SK-N-SH treated with all-trans-retinoic acid at 6 μM for 48 hours (cell line): ENCODE measurements at regions not wholly inside any gene's neighbourhood (a gene's known extent, or its start where the extent isn't known, plus 50 kb on each side); places are given as distances from the start of the nearest gene placed in this dataset.

ENCODE experiments used
- ARNTL ChIP-seq: fragments of 450-650 bp; formaldehyde crosslinking; IDR thresholded peaks from 2 replicates; pipeline ENCODE4 v1.5.0; 2020; ENCODE audit warnings: low read depth, mild to moderate bottlenecking, moderate library complexity, borderline replicate concordance
- BACH2 ChIP-seq: fragments of 250-450 bp; sonication (Bioruptor Pico); IDR thresholded peaks from 2 replicates; pipeline ENCODE4 v1.9.0; 2021; ENCODE audit warnings: mild to moderate bottlenecking, borderline replicate concordance
- CREB5 ChIP-seq: fragments of 250-450 bp; sonication (Bioruptor Pico); IDR thresholded peaks from 2 replicates; pipeline ENCODE4 v1.5.1; 2020; ENCODE audit warnings: low read depth, mild to moderate bottlenecking, moderate library complexity
- CSDC2 ChIP-seq: fragments of 250-450 bp; sonication (Bioruptor Pico); IDR thresholded peaks from 2 replicates; pipeline ENCODE4 v1.5.0; 2020; ENCODE audit warnings: mild to moderate bottlenecking, moderate library complexity
- RARB ChIP-seq: fragments of 250-450 bp; sonication (Bioruptor Pico); IDR thresholded peaks from 2 replicates; pipeline ENCODE4 v1.8.0; 2021; ENCODE audit warnings: mild to moderate bottlenecking, moderate library complexity
- SNAI2 ChIP-seq: fragments of 250-450 bp; sonication (Bioruptor Pico); IDR thresholded peaks from 2 replicates; pipeline ENCODE4 v1.5.0; 2020; ENCODE audit warnings: mild to moderate bottlenecking, moderate library complexity
- TOX ChIP-seq: fragments of 250-450 bp; sonication (Bioruptor Pico); IDR thresholded peaks from 2 replicates; pipeline ENCODE4 v1.8.0; 2021; ENCODE audit warnings: mild to moderate bottlenecking, moderate library complexity, borderline replicate concordance
- TSHZ2 ChIP-seq: fragments of 250-450 bp; sonication (Bioruptor Pico); IDR thresholded peaks from 2 replicates; pipeline ENCODE4 v1.5.0; 2020; ENCODE audit warnings: mild to moderate bottlenecking, moderate library complexity
- ZC3H10 ChIP-seq: fragments of 250-450 bp; sonication (Bioruptor Pico); IDR thresholded peaks from 2 replicates; pipeline ENCODE4 v1.5.1; 2021; ENCODE audit warnings: mild to moderate bottlenecking, moderate library complexity
- ZFP3 ChIP-seq: fragments of 250-450 bp; sonication (Bioruptor Pico); IDR thresholded peaks from 2 replicates; pipeline ENCODE4 v1.5.0; 2020; ENCODE audit warnings: mild to moderate bottlenecking, moderate library complexity
- ZFP30 ChIP-seq: fragments of 450-650 bp; formaldehyde crosslinking; IDR thresholded peaks from 2 replicates; pipeline ENCODE4 v1.5.0; 2022; ENCODE audit warnings: mild to moderate bottlenecking, moderate library complexity
- ZNF70 ChIP-seq: fragments of 450-650 bp; formaldehyde crosslinking; IDR thresholded peaks from 2 replicates; pipeline ENCODE4 v1.5.0; 2020; ENCODE audit warnings: mild to moderate bottlenecking, moderate library complexity
- ZNF8 ChIP-seq: fragments of 450-650 bp; formaldehyde crosslinking; IDR thresholded peaks from 2 replicates; pipeline ENCODE4 v1.5.0; 2020; ENCODE audit warnings: mild to moderate bottlenecking, moderate library complexity
- TF ChIP-seq, protein P1 (sequence below): fragments of 250-450 bp; sonication (Bioruptor Pico); IDR thresholded peaks from 2 replicates; pipeline ENCODE4 v1.8.0; 2020; ENCODE audit warnings: mild to moderate bottlenecking, moderate library complexity, borderline replicate concordance

DNA sequence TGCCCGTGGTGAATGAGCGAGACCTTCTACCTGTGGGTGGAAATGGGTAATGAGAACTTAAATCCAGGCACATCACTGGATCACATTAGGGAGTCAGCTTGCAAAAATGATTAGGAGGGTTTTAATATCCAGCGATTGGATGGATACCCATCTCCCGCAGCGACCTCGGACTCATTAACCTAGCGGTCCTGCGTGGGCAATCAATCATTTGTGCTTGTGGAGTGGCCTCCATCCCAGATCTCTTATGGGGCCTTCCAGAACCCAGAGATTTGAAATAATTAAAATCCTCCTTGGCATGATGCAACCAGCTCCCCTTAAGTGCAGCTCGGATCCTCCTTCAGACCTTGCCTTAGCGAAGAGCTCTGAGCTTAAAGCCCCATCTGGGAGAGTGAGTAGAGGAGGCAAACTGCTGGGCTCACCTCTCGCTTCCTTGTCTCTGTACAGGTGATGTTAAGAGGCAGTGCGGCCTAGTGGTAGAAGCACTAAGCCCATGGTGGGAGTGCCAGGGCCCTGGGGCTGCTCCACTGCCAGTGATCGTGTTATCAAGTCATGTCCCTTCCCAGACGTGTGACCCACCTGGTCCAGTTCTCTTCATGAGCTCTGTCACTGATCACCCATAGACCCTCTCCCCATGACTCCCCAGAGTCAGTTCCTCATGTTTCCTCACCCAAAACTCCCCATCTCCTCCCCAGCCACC lies 285.2 kb upstream of the TLE3 start:
- TF ChIP-seq, protein P1, sequence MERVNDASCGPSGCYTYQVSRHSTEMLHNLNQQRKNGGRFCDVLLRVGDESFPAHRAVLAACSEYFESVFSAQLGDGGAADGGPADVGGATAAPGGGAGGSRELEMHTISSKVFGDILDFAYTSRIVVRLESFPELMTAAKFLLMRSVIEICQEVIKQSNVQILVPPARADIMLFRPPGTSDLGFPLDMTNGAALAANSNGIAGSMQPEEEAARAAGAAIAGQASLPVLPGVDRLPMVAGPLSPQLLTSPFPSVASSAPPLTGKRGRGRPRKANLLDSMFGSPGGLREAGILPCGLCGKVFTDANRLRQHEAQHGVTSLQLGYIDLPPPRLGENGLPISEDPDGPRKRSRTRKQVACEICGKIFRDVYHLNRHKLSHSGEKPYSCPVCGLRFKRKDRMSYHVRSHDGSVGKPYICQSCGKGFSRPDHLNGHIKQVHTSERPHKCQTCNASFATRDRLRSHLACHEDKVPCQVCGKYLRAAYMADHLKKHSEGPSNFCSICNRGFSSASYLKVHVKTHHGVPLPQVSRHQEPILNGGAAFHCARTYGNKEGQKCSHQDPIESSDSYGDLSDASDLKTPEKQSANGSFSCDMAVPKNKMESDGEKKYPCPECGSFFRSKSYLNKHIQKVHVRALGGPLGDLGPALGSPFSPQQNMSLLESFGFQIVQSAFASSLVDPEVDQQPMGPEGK (CRISPR knock-in tag), result no peak
- TF ChIP-seq RARB (no peak), ZC3H10 (CRISPR knock-in tag) (no peak), TOX (CRISPR knock-in tag) (no peak), CSDC2 (CRISPR knock-in tag) (no peak), ZFP30 (CRISPR knock-in tag) (no peak), CREB5 (no peak), ZNF70 (CRISPR knock-in tag) (no peak), ZFP3 (no peak), SNAI2 (CRISPR knock-in tag) (no peak), ARNTL (CRISPR knock-in tag) (no peak), ZNF8 (CRISPR knock-in tag) (no peak), BACH2 (CRISPR knock-in tag) (no peak), TSHZ2 (CRISPR knock-in tag) (no peak)
